DOHH2 (cell line): ENCODE measurements at regions not wholly inside any gene's neighbourhood (a gene's known extent, or its start where the extent isn't known, plus 50 kb on each side); places are given as distances from the start of the nearest gene placed in this dataset.
"Not testable (repeated sequence)": the region's sequence is repeated elsewhere in the genome, so short reads cannot be mapped to it uniquely, and the experiment has no call there.

Source experiments
- H3F3A ChIP-seq: fragments of 200-600 bp; sonication (generic), shearing (Covaris generic); 2 replicates; pipeline ENCODE4 v1.6.0; 2016; ENCODE audit warnings: antibody characterized with exemption, mild to moderate bottlenecking; ENCODE audit not compliant: control insufficient read depth, insufficient read depth
- H3K27ac ChIP-seq: fragments of 200-600 bp; sonication (generic); 2 replicates; pipeline ENCODE4 v1.5.1; 2014; ENCODE audit warnings: low read depth, mild to moderate bottlenecking, low read length, moderate library complexity
- H3K27me3 ChIP-seq: fragments of 200-600 bp; sonication (generic); 2 replicates; pipeline ENCODE4 v1.6.1; 2014; ENCODE audit warnings: mild to moderate bottlenecking, low read length, mixed read lengths; ENCODE audit not compliant: control insufficient read depth
- H3K36me3 ChIP-seq: fragments of 200-600 bp; sonication (generic); 2 replicates; pipeline ENCODE4 v1.6.1; 2014; ENCODE audit warnings: mild to moderate bottlenecking, low read length, moderate library complexity, mixed read lengths; ENCODE audit not compliant: control insufficient read depth
- H3K4me1 ChIP-seq: fragments of 200-600 bp; sonication (generic); 2 replicates; pipeline ENCODE4 v1.6.1; 2014; ENCODE audit warnings: mild to moderate bottlenecking, low read length, mixed read lengths; ENCODE audit not compliant: control insufficient read depth
- H3K4me2 ChIP-seq: fragments of 200-600 bp; sonication (generic); 2 replicates; pipeline ENCODE4 v1.6.0; 2014; ENCODE audit warnings: mild to moderate bottlenecking, low read length, moderate library complexity
- H3K4me3 ChIP-seq: fragments of 200-600 bp; sonication (generic); 2 replicates; pipeline ENCODE4 v1.5.1; 2014; ENCODE audit warnings: mild to moderate bottlenecking, low read length, mixed read lengths
- H3K79me2 ChIP-seq: fragments of 200-600 bp; sonication (generic); 2 replicates; pipeline ENCODE4 v1.6.1; 2014; ENCODE audit warnings: mild to moderate bottlenecking, low read length, mixed read lengths; ENCODE audit not compliant: control insufficient read depth
- H3K9me2 ChIP-seq: fragments of 200-600 bp; sonication (generic); replicated peaks from 2 replicates; pipeline ENCODE4 v1.6.1; 2014; ENCODE audit warnings: mild to moderate bottlenecking, low read length, mixed read lengths; ENCODE audit not compliant: control insufficient read depth
- H3K9me3 ChIP-seq: fragments of 200-600 bp; sonication (generic); 2 replicates; pipeline ENCODE4 v1.6.1; 2014; ENCODE audit warnings: antibody characterized with exemption, low read length, mixed read lengths; ENCODE audit not compliant: control insufficient read depth, insufficient read depth
- H4K20me1 ChIP-seq: fragments of 200-600 bp; sonication (generic); 2 replicates; pipeline ENCODE4 v1.6.0; 2014; ENCODE audit warnings: low read depth, mild to moderate bottlenecking, antibody characterized with exemption, low read length, moderate library complexity; ENCODE audit not compliant: control insufficient read depth, insufficient read depth
- CTCF ChIP-seq: fragments of 200-600 bp; sonication (generic); IDR thresholded peaks from one replicate; pipeline ENCODE4 v1.5.1; 2014; ENCODE audit warnings: antibody characterized with exemption, mild to moderate bottlenecking, low read depth, low read length; ENCODE audit not compliant: poor library complexity, severe bottlenecking
- EZH2phosphoT487 ChIP-seq: fragments of 200-600 bp; sonication (generic); IDR thresholded peaks from 2 replicates; pipeline ENCODE4 v1.6.1; 2017; ENCODE audit warnings: borderline replicate concordance, mild to moderate bottlenecking, antibody characterized with exemption, low read length, moderate library complexity, mixed read lengths

GRCh38 chr11:109707411-109707810 lies 285.4 kb downstream of the C11orf87 start:
- no peaks in the 10 kb centered on the region for H3F3A ChIP-seq
- H3K4me1 ChIP-seq = no peaks in the 10 kb centered on the region
- H3K4me2 ChIP-seq = no peak overlapping the region
- peaks cover 3% of the 10 kb centered on the region; the same call in 1 of the 2 replicates for H3K27me3 ChIP-seq
- no peaks in the 10 kb centered on the region for H3K9me3 ChIP-seq
- no peaks in the 10 kb centered on the region for H3K36me3 ChIP-seq
- no peaks in the 10 kb centered on the region for H3K79me2 ChIP-seq
- H3K9me2 ChIP-seq = no peaks in the 10 kb centered on the region
- H3K27ac ChIP-seq = no peak overlapping the region
- H4K20me1 ChIP-seq = no peaks in the 10 kb centered on the region
- no peak for TF ChIP-seq CTCF
- H3K4me3 ChIP-seq = no peak overlapping the region

GRCh38 chr11:109708184-109708583 lies 286.2 kb downstream of the C11orf87 start:
- no peak overlapping the region for H3K4me2 ChIP-seq
- no peak overlapping the region for H3K27ac ChIP-seq
- TF ChIP-seq EZH2phosphoT487 = no peak
- TF ChIP-seq CTCF = no peak
- H3F3A ChIP-seq = no peaks in the 10 kb centered on the region
- no peak overlapping the region for H3K4me3 ChIP-seq
- no peaks in the 10 kb centered on the region for H3K9me3 ChIP-seq
- no peaks in the 10 kb centered on the region for H4K20me1 ChIP-seq
- H3K27me3 ChIP-seq = peaks cover 3% of the 10 kb centered on the region; the same call in 1 of the 2 replicates
- H3K79me2 ChIP-seq = no peaks in the 10 kb centered on the region
- no peaks in the 10 kb centered on the region for H3K9me2 ChIP-seq
- no peaks in the 10 kb centered on the region for H3K36me3 ChIP-seq
- H3K4me1 ChIP-seq = no peaks in the 10 kb centered on the region

- H3K9me3 ChIP-seq, H3K27me3 ChIP-seq, H3K27ac ChIP-seq, H3K4me2 ChIP-seq, H4K20me1 ChIP-seq, H3K4me3 ChIP-seq, H3F3A ChIP-seq, H3K9me2 ChIP-seq, H3K36me3 ChIP-seq, H3K79me2 ChIP-seq, H3K4me1 ChIP-seq: not testable (repeated sequence)
Observed at GRCh38 chr11:109714444-109714843, 292.5 kb downstream of the C11orf87 start.

- not testable (repeated sequence) for H3K9me2 ChIP-seq, H3K9me3 ChIP-seq
Observed at GRCh38 chr11:109715424-109715823, 293.4 kb downstream of the C11orf87 start.

More at GRCh38 chr11:109715424-109715823, 293.4 kb downstream of the C11orf87 start:
- not testable (repeated sequence) for H3K27ac ChIP-seq, H3K79me2 ChIP-seq, H3K4me1 ChIP-seq, H3K4me2 ChIP-seq, H3K27me3 ChIP-seq, H3K4me3 ChIP-seq, H4K20me1 ChIP-seq, H3F3A ChIP-seq, H3K36me3 ChIP-seq
